ENCODE measurements at regions not wholly inside any gene's neighbourhood (a gene's known extent, or its start where the extent isn't known, plus 50 kb on each side); places are given as distances from the start of the nearest gene placed in this dataset.

GRCh38 chr5:29992248-29992647, 1201.2 kb upstream of the CDH6 start:
- DNase-seq (ENCODE audit: low spot score), result no peak
- no peak for TF ChIP-seq CTCF (IDR thresholded peaks at IDR 0.05; ENCODE audit: extremely low read depth, missing control alignments)

DNA sequence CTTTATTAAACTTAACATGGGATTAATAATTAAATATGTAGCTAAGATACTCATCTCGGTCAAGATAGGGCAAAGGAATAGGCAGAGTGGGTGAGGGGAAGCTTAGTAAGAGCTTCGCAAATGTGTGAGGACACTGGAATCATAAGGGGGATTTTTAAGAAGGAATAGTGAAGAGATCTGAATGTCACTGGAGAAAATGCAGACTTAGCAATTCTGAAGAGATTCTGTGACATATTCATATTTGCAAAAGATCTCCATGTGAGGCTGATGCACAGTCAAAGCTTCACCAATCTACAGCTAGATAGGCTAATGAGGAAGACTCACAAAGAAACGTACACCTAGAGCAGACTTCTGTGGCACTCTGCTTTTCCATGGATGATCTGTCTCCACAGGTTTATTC, 1202.8 kb upstream of the CDH6 start:
- TF ChIP-seq CTCF (IDR thresholded peaks at IDR 0.05; ENCODE audit: extremely low read depth, missing control alignments), result no peak
- no peak for DNase-seq (ENCODE audit: low spot score)

DNA sequence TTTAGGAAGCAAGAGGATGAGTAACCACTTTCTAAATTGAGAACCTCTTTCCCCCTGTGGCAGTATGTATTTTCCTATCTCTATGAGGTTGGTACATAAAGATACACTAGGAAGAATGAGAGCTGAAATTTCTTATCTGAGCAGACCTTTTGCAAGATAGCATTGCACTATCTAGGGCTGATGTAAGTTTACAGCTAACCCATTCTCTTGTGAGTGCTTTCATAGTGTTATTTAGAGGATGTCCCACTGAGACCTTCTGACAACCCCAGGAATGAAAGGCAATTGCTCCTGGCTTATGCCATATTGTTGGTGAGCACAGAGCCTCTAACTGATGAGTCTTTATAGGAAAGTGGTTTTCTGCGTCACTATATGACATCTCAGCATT, 1209.3 kb upstream of the CDH6 start:
- no peak for TF ChIP-seq CTCF (IDR thresholded peaks at IDR 0.05; ENCODE audit: extremely low read depth, missing control alignments)
- no peak for DNase-seq (ENCODE audit: low spot score)

DNA sequence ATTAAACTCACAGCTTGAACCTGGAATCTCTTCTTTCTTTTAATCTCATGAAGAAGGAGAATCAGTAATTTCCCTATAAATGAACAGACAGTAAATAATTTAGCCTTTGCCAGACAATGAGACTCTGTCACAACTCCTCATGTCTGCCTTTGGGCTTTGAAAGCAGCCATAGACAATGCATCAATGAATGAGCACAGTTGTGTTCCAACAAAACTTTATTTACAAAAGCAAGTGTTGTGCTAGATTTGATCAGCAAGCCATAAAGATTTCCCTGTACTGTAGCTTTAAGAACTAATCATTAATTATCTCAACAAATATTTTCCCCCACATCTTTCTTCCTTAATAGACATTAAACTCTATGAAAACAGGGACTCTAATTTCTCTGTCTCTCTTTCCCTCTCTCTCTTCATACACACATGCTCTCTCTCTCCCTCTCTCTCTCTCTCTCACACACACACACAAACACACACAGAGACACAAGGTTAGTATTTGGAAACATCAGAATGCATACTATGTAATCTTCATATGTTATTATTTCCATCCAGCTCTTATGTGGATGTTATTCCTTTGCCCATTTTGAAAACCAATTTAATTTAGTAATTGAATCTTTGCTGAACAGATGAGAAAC, 1209.8 kb upstream of the CDH6 start:
- no peak for TF ChIP-seq CTCF (IDR thresholded peaks at IDR 0.05; ENCODE audit: extremely low read depth, missing control alignments)
- no peak for DNase-seq (ENCODE audit: low spot score)

- no peak for TF ChIP-seq CTCF (IDR thresholded peaks at IDR 0.05; ENCODE audit: extremely low read depth, missing control alignments)
- no peak for DNase-seq (ENCODE audit: low spot score)
Measured at GRCh38 chr5:29982457-29982856, 1211.0 kb upstream of the CDH6 start.

- no peak for TF ChIP-seq CTCF (IDR thresholded peaks at IDR 0.05; ENCODE audit: extremely low read depth, missing control alignments)
- no peak for DNase-seq (ENCODE audit: low spot score)
Measured at GRCh38 chr5:29972597-29972996, 1220.9 kb upstream of the CDH6 start.

GRCh38 chr5:29963956-29964355, 1229.5 kb upstream of the CDH6 start:
- no peak for TF ChIP-seq CTCF (IDR thresholded peaks at IDR 0.05; ENCODE audit: extremely low read depth, missing control alignments)
- DNase-seq (ENCODE audit: low spot score), result no peak
